ENCODE measurements at regions not wholly inside any gene's neighbourhood (a gene's known extent, or its start where the extent isn't known, plus 50 kb on each side); places are given as distances from the start of the nearest gene placed in this dataset.

- TF ChIP-seq EZH2phosphoT487 (IDR thresholded peaks at IDR 0.05; ENCODE audit: low read depth, severe bottlenecking, unreplicated experiment) (no peak), CTCF (IDR thresholded peaks at IDR 0.05; ENCODE audit: poor library complexity) (no peak), EZH2 (IDR thresholded peaks at IDR 0.05; ENCODE audit: borderline replicate concordance) (no peak)
Measured at GRCh38 chr6:141269684-141270083, 863.0 kb upstream of the GJE1 start.

All from hepatocyte (in vitro differentiated cells).